ENCODE measurements at regions not wholly inside any gene's neighbourhood (a gene's known extent, or its start where the extent isn't known, plus 50 kb on each side); places are given as distances from the start of the nearest gene placed in this dataset.

GRCh38 chr5:23677996-23678395, 170.6 kb downstream of the PRDM9 start:
- H3K4me3 ChIP-seq (ENCODE audit: low read depth in 1 of 3, low read length in 3 of 3): no peak overlapping the region
- H3K36me3 ChIP-seq (ENCODE audit: control insufficient read depth in 3 of 3, insufficient read depth in 2 of 3, low read depth in 1 of 3, low read length in 3 of 3): no peaks in the 10 kb centered on the region
- 57 to 78% (median 66%) methylated on average over 1 of the region's 1 CpG for WGBS, 3 donors
- H3K27me3 ChIP-seq (ENCODE audit: control insufficient read depth in 3 of 3, insufficient read depth in 3 of 3, low read length in 3 of 3): no peaks in the 10 kb centered on the region
- DNase-seq (no peak), FAIRE-seq (no peak)
- H3K9me3 ChIP-seq (ENCODE audit: control insufficient read depth in 2 of 2, insufficient read depth in 1 of 2, low read depth in 1 of 2, low read length in 1 of 2): peaks cover 4 to 15% of the 10 kb centered on the region in 2 donors
- H3K4me1 ChIP-seq (ENCODE audit: control insufficient read depth in 3 of 3, insufficient read depth in 2 of 3, low read depth in 1 of 3, low read length in 2 of 3): no peaks in the 10 kb centered on the region
- H3K27ac ChIP-seq (ENCODE audit: low read depth in 1 of 3, low read length in 2 of 3): no peak overlapping the region

- Histone ChIP-seq H3K27ac (ENCODE audit: low read depth in 1 of 3, low read length in 2 of 3) (no peak overlapping the region), H3K36me3 (ENCODE audit: control insufficient read depth in 3 of 3, insufficient read depth in 2 of 3, low read depth in 1 of 3, low read length in 3 of 3) (no peaks in the 10 kb centered on the region), H3K9me3 (ENCODE audit: control insufficient read depth in 2 of 2, insufficient read depth in 1 of 2, low read depth in 1 of 2, low read length in 1 of 2) (peaks cover 1 to 3% of the 10 kb centered on the region in 2 donors), H3K4me1 (ENCODE audit: control insufficient read depth in 3 of 3, insufficient read depth in 2 of 3, low read depth in 1 of 3, low read length in 2 of 3) (no peaks in the 10 kb centered on the region), H3K27me3 (ENCODE audit: control insufficient read depth in 3 of 3, insufficient read depth in 3 of 3, low read length in 3 of 3) (no peaks in the 10 kb centered on the region), H3K4me3 (ENCODE audit: low read depth in 1 of 3, low read length in 3 of 3) (no peak overlapping the region)
- WGBS, 3 donors: 33 to 42% (median 35%) methylated on average over 2 of the region's 2 CpGs
- FAIRE-seq (no peak), DNase-seq (no peak)
Measured at GRCh38 chr5:23684103-23684502, 176.7 kb downstream of the PRDM9 start.

- DNase-seq: no peak
- Histone ChIP-seq H3K27ac (ENCODE audit: low read depth in 1 of 3, low read length in 2 of 3) (no peak overlapping the region), H3K4me3 (ENCODE audit: low read depth in 1 of 3, low read length in 3 of 3) (no peak overlapping the region), H3K27me3 (ENCODE audit: control insufficient read depth in 3 of 3, insufficient read depth in 3 of 3, low read length in 3 of 3) (no peaks in the 10 kb centered on the region), H3K9me3 (ENCODE audit: control insufficient read depth in 2 of 2, insufficient read depth in 1 of 2, low read depth in 1 of 2, low read length in 1 of 2) (no peaks in the 10 kb centered on the region), H3K36me3 (ENCODE audit: control insufficient read depth in 3 of 3, insufficient read depth in 2 of 3, low read depth in 1 of 3, low read length in 3 of 3) (no peaks in the 10 kb centered on the region), H3K4me1 (ENCODE audit: control insufficient read depth in 3 of 3, insufficient read depth in 2 of 3, low read depth in 1 of 3, low read length in 2 of 3) (no peaks in the 10 kb centered on the region)
- FAIRE-seq: no peak
- 46 to 60% (median 47%) methylated on average over 5 of the region's 5 CpGs for WGBS, 3 donors
Measured at GRCh38 chr5:23703940-23704855, 196.8 kb downstream of the PRDM9 start.

GRCh38 chr5:23717486-23717885, 210.1 kb downstream of the PRDM9 start:
- H3K36me3 ChIP-seq (ENCODE audit: control insufficient read depth in 3 of 3, insufficient read depth in 2 of 3, low read depth in 1 of 3, low read length in 3 of 3): no peaks in the 10 kb centered on the region
- 70 to 76% (median 73%) methylated on average over 3 of the region's 3 CpGs for WGBS, 3 donors
- H3K27me3 ChIP-seq (ENCODE audit: control insufficient read depth in 3 of 3, insufficient read depth in 3 of 3, low read length in 3 of 3): no peaks in the 10 kb centered on the region
- H3K4me3 ChIP-seq (ENCODE audit: low read depth in 1 of 3, low read length in 3 of 3): no peak overlapping the region
- no peak overlapping the region for H3K27ac ChIP-seq (ENCODE audit: low read depth in 1 of 3, low read length in 2 of 3)
- H3K4me1 ChIP-seq (ENCODE audit: control insufficient read depth in 3 of 3, insufficient read depth in 2 of 3, low read depth in 1 of 3, low read length in 2 of 3): no peaks in the 10 kb centered on the region
- no peaks in the 10 kb centered on the region for H3K9me3 ChIP-seq (ENCODE audit: control insufficient read depth in 2 of 2, insufficient read depth in 1 of 2, low read depth in 1 of 2, low read length in 1 of 2)
- no peak for DNase-seq
- no peak for FAIRE-seq

GRCh38 chr5:23718564-23718963, 211.2 kb downstream of the PRDM9 start:
- no peak for FAIRE-seq
- WGBS, 3 donors: 95 to 96% (median 95%) methylated on average over 1 of the region's 1 CpG

GRCh38 chr5:23721336-23721735, 213.9 kb downstream of the PRDM9 start:
- Histone ChIP-seq H3K4me3 (ENCODE audit: low read depth in 1 of 3, low read length in 3 of 3) (no peak overlapping the region), H3K27me3 (ENCODE audit: control insufficient read depth in 3 of 3, insufficient read depth in 3 of 3, low read length in 3 of 3) (no peaks in the 10 kb centered on the region), H3K4me1 (ENCODE audit: control insufficient read depth in 3 of 3, insufficient read depth in 2 of 3, low read depth in 1 of 3, low read length in 2 of 3) (no peaks in the 10 kb centered on the region), H3K36me3 (ENCODE audit: control insufficient read depth in 3 of 3, insufficient read depth in 2 of 3, low read depth in 1 of 3, low read length in 3 of 3) (no peaks in the 10 kb centered on the region), H3K27ac (ENCODE audit: low read depth in 1 of 3, low read length in 2 of 3) (no peak overlapping the region), H3K9me3 (ENCODE audit: control insufficient read depth in 2 of 2, insufficient read depth in 1 of 2, low read depth in 1 of 2, low read length in 1 of 2) (no peaks in the 10 kb centered on the region)
- 47 to 61% (median 50%) methylated on average over 2 of the region's 2 CpGs for whole genome bisulfite sequencing, 3 donors
- FAIRE-seq: no peak
- DNase-seq: no peak

More at GRCh38 chr5:23718564-23718963, 211.2 kb downstream of the PRDM9 start:
- H3K9me3 ChIP-seq (ENCODE audit: control insufficient read depth in 2 of 2, insufficient read depth in 1 of 2, low read depth in 1 of 2, low read length in 1 of 2): no peaks in the 10 kb centered on the region
- no peaks in the 10 kb centered on the region for H3K4me1 ChIP-seq (ENCODE audit: control insufficient read depth in 3 of 3, insufficient read depth in 2 of 3, low read depth in 1 of 3, low read length in 2 of 3)
- no peak overlapping the region for H3K27ac ChIP-seq (ENCODE audit: low read depth in 1 of 3, low read length in 2 of 3)
- no peaks in the 10 kb centered on the region for H3K36me3 ChIP-seq (ENCODE audit: control insufficient read depth in 3 of 3, insufficient read depth in 2 of 3, low read depth in 1 of 3, low read length in 3 of 3)
- no peaks in the 10 kb centered on the region for H3K27me3 ChIP-seq (ENCODE audit: control insufficient read depth in 3 of 3, insufficient read depth in 3 of 3, low read length in 3 of 3)
- no peak for DNase-seq
- no peak overlapping the region for H3K4me3 ChIP-seq (ENCODE audit: low read depth in 1 of 3, low read length in 3 of 3)

DNA sequence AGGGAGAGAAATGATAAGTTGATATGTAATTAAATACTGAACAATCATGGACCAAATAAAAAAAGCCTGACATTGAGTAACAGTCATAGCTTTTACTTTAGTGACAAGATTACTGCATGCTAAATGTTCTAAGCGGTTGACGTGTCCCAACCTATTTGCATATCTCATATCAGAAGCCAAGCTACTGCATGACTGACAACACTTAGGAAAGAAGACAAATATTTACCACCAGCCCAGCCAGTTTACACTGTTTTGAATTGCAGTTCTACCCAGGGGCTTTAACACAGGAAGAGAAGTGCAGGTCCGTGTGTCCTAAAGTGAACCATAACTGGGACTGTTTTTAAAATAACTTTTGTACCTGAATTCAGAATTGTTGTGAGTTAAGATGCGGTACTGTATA, 219.9 kb downstream of the PRDM9 start:
- DNase-seq (no peak), FAIRE-seq (no peak)
- Histone ChIP-seq H3K9me3 (ENCODE audit: control insufficient read depth in 2 of 2, insufficient read depth in 1 of 2, low read depth in 1 of 2, low read length in 1 of 2) (no peaks in the 10 kb centered on the region), H3K4me1 (ENCODE audit: control insufficient read depth in 3 of 3, insufficient read depth in 2 of 3, low read depth in 1 of 3, low read length in 2 of 3) (no peaks in the 10 kb centered on the region), H3K36me3 (ENCODE audit: control insufficient read depth in 3 of 3, insufficient read depth in 2 of 3, low read depth in 1 of 3, low read length in 3 of 3) (no peaks in the 10 kb centered on the region), H3K27me3 (ENCODE audit: control insufficient read depth in 3 of 3, insufficient read depth in 3 of 3, low read length in 3 of 3) (no peaks in the 10 kb centered on the region), H3K27ac (ENCODE audit: low read depth in 1 of 3, low read length in 2 of 3) (no peak overlapping the region), H3K4me3 (ENCODE audit: low read depth in 1 of 3, low read length in 3 of 3) (no peak overlapping the region)
- WGBS, 3 donors: 60 to 70% (median 63%) methylated on average over 4 of the region's 4 CpGs

- Histone ChIP-seq H3K27me3 (ENCODE audit: control insufficient read depth in 3 of 3, insufficient read depth in 3 of 3, low read length in 3 of 3) (no peaks in the 10 kb centered on the region), H3K27ac (ENCODE audit: low read depth in 1 of 3, low read length in 2 of 3) (no peak overlapping the region), H3K4me1 (ENCODE audit: control insufficient read depth in 3 of 3, insufficient read depth in 2 of 3, low read depth in 1 of 3, low read length in 2 of 3) (no peaks in the 10 kb centered on the region), H3K9me3 (ENCODE audit: control insufficient read depth in 2 of 2, insufficient read depth in 1 of 2, low read depth in 1 of 2, low read length in 1 of 2) (no peaks in the 10 kb centered on the region), H3K36me3 (ENCODE audit: control insufficient read depth in 3 of 3, insufficient read depth in 2 of 3, low read depth in 1 of 3, low read length in 3 of 3) (no peaks in the 10 kb centered on the region), H3K4me3 (ENCODE audit: low read depth in 1 of 3, low read length in 3 of 3) (no peak overlapping the region)
- FAIRE-seq (no peak), DNase-seq (no peak)
- 26 to 51% (median 44%) methylated on average over 2 of the region's 2 CpGs for WGBS, 3 donors
Measured at GRCh38 chr5:23730023-23730422, 222.6 kb downstream of the PRDM9 start.

DNA sequence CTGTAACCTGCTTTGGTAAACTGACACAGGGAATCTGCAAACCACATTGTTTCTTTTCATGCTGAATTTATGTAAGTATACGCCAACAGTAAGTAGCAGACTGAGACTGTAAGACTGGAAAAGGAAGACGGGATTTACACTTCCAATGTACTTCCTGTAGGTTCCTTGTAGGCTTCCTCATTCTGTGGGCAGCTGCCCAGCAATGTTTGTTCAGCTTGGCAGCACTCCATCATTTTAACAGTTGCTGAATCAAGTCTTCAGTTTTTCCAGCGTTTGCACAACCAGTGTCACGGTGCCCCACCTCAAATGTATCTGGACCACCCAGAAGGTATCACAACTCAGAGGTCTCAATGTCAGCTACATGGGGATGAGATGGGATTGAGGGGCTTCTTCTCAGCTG, 232.6 kb downstream of the PRDM9 start:
- 65 to 74% (median 72%) methylated on average over 4 of the region's 4 CpGs for WGBS, 3 donors
- Histone ChIP-seq H3K4me3 (ENCODE audit: low read depth in 1 of 3, low read length in 3 of 3) (no peak overlapping the region), H3K27me3 (ENCODE audit: control insufficient read depth in 3 of 3, insufficient read depth in 3 of 3, low read length in 3 of 3) (no peaks in the 10 kb centered on the region), H3K9me3 (ENCODE audit: control insufficient read depth in 2 of 2, insufficient read depth in 1 of 2, low read depth in 1 of 2, low read length in 1 of 2) (no peaks in the 10 kb centered on the region), H3K36me3 (ENCODE audit: control insufficient read depth in 3 of 3, insufficient read depth in 2 of 3, low read depth in 1 of 3, low read length in 3 of 3) (no peaks in the 10 kb centered on the region), H3K27ac (ENCODE audit: low read depth in 1 of 3, low read length in 2 of 3) (no peak overlapping the region), H3K4me1 (ENCODE audit: control insufficient read depth in 3 of 3, insufficient read depth in 2 of 3, low read depth in 1 of 3, low read length in 2 of 3) (no peaks in the 10 kb centered on the region)
- DNase-seq (no peak), FAIRE-seq (no peak)

All from small intestine (tissue), 7 donors.